WTC11 (cell line): ENCODE measurements at regions not wholly inside any gene's neighbourhood (a gene's known extent, or its start where the extent isn't known, plus 50 kb on each side); places are given as distances from the start of the nearest gene placed in this dataset.

ENCODE experiments used
- ATAC-seq: fragments of 200-7000 bp; cut with Tn5 transposase; 2 replicates; pipeline ENCODE4 v1.10.0; 2021; ENCODE audit warnings: mild to moderate bottlenecking, moderate library complexity
- CTCF ChIA-PET: fragments of 300-600 bp; sonication (Branson Sonifier 250); formaldehyde crosslinking; loops from one replicate; lab custom pipeline; 2021; ENCODE audit warnings: antibody characterized with exemption; lab: Charles Lee
- POLR2A ChIA-PET: fragments of 350-600 bp; sonication (Branson Sonifier 250); formaldehyde crosslinking; loops from one replicate; lab custom pipeline; 2021; ENCODE audit warnings: antibody characterized with exemption; lab: Charles Lee
- DNase-seq: peaks from one replicate; pipeline ENCODE4 v3.0.0; 2021; ENCODE audit warnings: low spot score
- H3K27ac Mint-ChIP-seq: 2 replicates; pipeline ENCODE4 v1.8.0; 2021; ENCODE audit warnings: mixed read lengths
- H3K27me3 Mint-ChIP-seq: 2 replicates; pipeline ENCODE4 v1.8.0; 2021; ENCODE audit warnings: low read depth, mild to moderate bottlenecking, moderate library complexity, mixed read lengths
- H3K36me3 Mint-ChIP-seq: 2 replicates; pipeline ENCODE4 v1.8.0; 2021; ENCODE audit warnings: mixed read lengths
- H3K4me1 Mint-ChIP-seq: 2 replicates; pipeline ENCODE4 v1.8.0; 2022; ENCODE audit warnings: mixed read lengths
- H3K4me3 Mint-ChIP-seq: 2 replicates; pipeline ENCODE4 v1.8.0; 2021; ENCODE audit warnings: mild to moderate bottlenecking, moderate library complexity, mixed read lengths
- H3K9me3 Mint-ChIP-seq: 2 replicates; pipeline ENCODE4 v1.8.0; 2021; ENCODE audit warnings: mixed read lengths
- CBFB ChIP-seq: sonication (generic); formaldehyde crosslinking; IDR thresholded peaks from 2 replicates; pipeline ENCODE4 v1.8.1; 2022; ENCODE audit warnings: mild to moderate bottlenecking, low read depth, missing genetic modification reagents
- CREB1 ChIP-seq: sonication (generic); formaldehyde crosslinking; IDR thresholded peaks from 2 replicates; pipeline ENCODE4 v1.8.0; 2023; ENCODE audit warnings: mild to moderate bottlenecking, missing genetic modification reagents
- ESRRA ChIP-seq: sonication (generic); formaldehyde crosslinking; IDR thresholded peaks from 2 replicates; pipeline ENCODE4 v1.8.1; 2022; ENCODE audit warnings: mild to moderate bottlenecking, missing genetic modification reagents, borderline replicate concordance
- GABPB1 ChIP-seq: sonication (generic); formaldehyde crosslinking; IDR thresholded peaks from 2 replicates; pipeline ENCODE4 v1.8.1; 2023; ENCODE audit warnings: mild to moderate bottlenecking, missing genetic modification reagents
- IRF2 ChIP-seq: sonication (generic); formaldehyde crosslinking; IDR thresholded peaks from 2 replicates; pipeline ENCODE4 v1.8.0; 2022; ENCODE audit warnings: low read depth, missing genetic modification reagents, borderline replicate concordance
- NFATC4 ChIP-seq: fragments of 250-450 bp; sonication (Bioruptor Pico); IDR thresholded peaks from 2 replicates; pipeline ENCODE4 v1.9.0; 2021; ENCODE audit warnings: mild to moderate bottlenecking
- TCF7 ChIP-seq: sonication (generic); formaldehyde crosslinking; IDR thresholded peaks from 2 replicates; pipeline ENCODE4 v1.8.0; 2022; ENCODE audit warnings: mild to moderate bottlenecking, low read depth, missing genetic modification reagents, moderate library complexity
- TEAD1 ChIP-seq: sonication (generic); formaldehyde crosslinking; IDR thresholded peaks from 2 replicates; pipeline ENCODE4 v1.8.0; 2022; ENCODE audit warnings: mild to moderate bottlenecking, missing genetic modification reagents
- ZBTB43 ChIP-seq: sonication (generic); formaldehyde crosslinking; IDR thresholded peaks from 2 replicates; pipeline ENCODE4 v1.8.1; 2023; ENCODE audit warnings: mild to moderate bottlenecking, missing genetic modification reagents
- ZNF138 ChIP-seq: sonication (generic); formaldehyde crosslinking; conservative IDR thresholded peaks from 2 replicates; pipeline ENCODE4 v1.8.1; 2022; ENCODE audit warnings: mild to moderate bottlenecking, moderate library complexity, missing genetic modification reagents
- ZNF317 ChIP-seq: sonication (generic); formaldehyde crosslinking; IDR thresholded peaks from 2 replicates; pipeline ENCODE4 v1.8.1; 2023; ENCODE audit warnings: low read depth, mild to moderate bottlenecking, moderate library complexity, missing genetic modification reagents, borderline replicate concordance
- ZNF425 ChIP-seq: fragments of 250-450 bp; sonication (Bioruptor Pico); conservative IDR thresholded peaks from 2 replicates; pipeline ENCODE4 v1.9.0; 2021; ENCODE audit warnings: mild to moderate bottlenecking
- TF ChIP-seq, protein P1 (sequence below): sonication (generic); formaldehyde crosslinking; IDR thresholded peaks from 2 replicates; pipeline ENCODE4 v1.8.1; 2023; ENCODE audit warnings: mild to moderate bottlenecking, missing genetic modification reagents, borderline replicate concordance
- TF ChIP-seq, protein P2 (sequence below): sonication (generic); formaldehyde crosslinking; IDR thresholded peaks from 2 replicates; pipeline ENCODE4 v1.8.1; 2022; ENCODE audit warnings: mild to moderate bottlenecking, moderate library complexity, missing genetic modification reagents
- TF ChIP-seq, protein P3 (sequence below): fragments of 250-450 bp; sonication (Bioruptor Pico); IDR thresholded peaks from 2 replicates; pipeline ENCODE4 v1.8.0; 2021; ENCODE audit warnings: mild to moderate bottlenecking

- peak overlapping the region; percentile 48; the same call in 1 of the 2 replicates for H3K27ac Mint-ChIP-seq
- 0 out of 2 replicates have a peak overlapping the region, but pooled peaks have one; percentile 6 for H3K4me3 Mint-ChIP-seq
- ATAC-seq, result peak; percentile 54; the same call in 1 of the 2 replicates
- POLR2A ChIA-PET, result no interaction called here
- CTCF ChIA-PET, result no interaction called here
- TF ChIP-seq TCF7 (no peak), TEAD1 (CRISPR knock-in tag) (no peak), ZNF317 (no peak), ZNF425 (no peak)
- H3K36me3 Mint-ChIP-seq, result no peaks in the 10 kb centered on the region
- peak; percentile 28 for DNase-seq
- no peaks in the 10 kb centered on the region for H3K27me3 Mint-ChIP-seq
- no peaks in the 10 kb centered on the region for H3K9me3 Mint-ChIP-seq
- H3K4me1 Mint-ChIP-seq, result peaks cover 16% of the 10 kb centered on the region
Measured at GRCh38 chr17:56700919-56701420, 107.5 kb downstream of the NOG start.

GRCh38 chr17:56707312-56708219 is 114.1 kb downstream of the NOG start:
- TF ChIP-seq ZBTB43 (CRISPR knock-in tag), result no peak
- no peak for TF ChIP-seq TCF7
- no peak for TF ChIP-seq ESRRA (CRISPR knock-in tag)
- Mint-ChIP-seq H3K36me3 (no peaks in the 10 kb centered on the region), H3K27me3 (no peaks in the 10 kb centered on the region; the same call in 1 of the 2 replicates), H3K9me3 (peaks cover 7% of the 10 kb centered on the region; the same call in 1 of the 2 replicates), H3K4me3 (peak overlapping the region; percentile 58), H3K27ac (no peak overlapping the region), H3K4me1 (peaks cover 19% of the 10 kb centered on the region)
- DNase-seq (peak; percentile 37), ATAC-seq (peak; percentile 70)
- ChIA-PET CTCF (interaction anchor here (1.5 to 3.7 kb wide), 4 partner anchors 8 to 208 kb away, joined by 3 to 15 read pairs (median 10); partner anchors contain the start of gene NOG), POLR2A (no interaction called here)

GRCh38 chr17:56708220-56708558 is 114.7 kb downstream of the NOG start:
- no peak overlapping the region for H3K27ac Mint-ChIP-seq
- no peaks in the 10 kb centered on the region; the same call in 1 of the 2 replicates for H3K27me3 Mint-ChIP-seq
- DNase-seq, result no peak
- no peak overlapping the region for H3K4me3 Mint-ChIP-seq
- ChIA-PET POLR2A (no interaction called here), CTCF (interaction anchor here (1.5 to 3.7 kb wide), 4 partner anchors 8 to 209 kb away, joined by 3 to 15 read pairs (median 10); partner anchors contain the start of gene NOG)
- no peak for ATAC-seq
- no peaks in the 10 kb centered on the region for H3K36me3 Mint-ChIP-seq
- peaks cover 19% of the 10 kb centered on the region for H3K4me1 Mint-ChIP-seq
- TF ChIP-seq TEAD1 (CRISPR knock-in tag) (no peak), CBFB (CRISPR knock-in tag) (no peak), NFATC4 (CRISPR knock-in tag) (no peak), ZNF138 (CRISPR knock-in tag) (no peak), GABPB1 (CRISPR knock-in tag) (no peak), IRF2 (CRISPR knock-in tag) (no peak), CREB1 (no peak), ZNF317 (no peak)
- TF ChIP-seq, protein P1, sequence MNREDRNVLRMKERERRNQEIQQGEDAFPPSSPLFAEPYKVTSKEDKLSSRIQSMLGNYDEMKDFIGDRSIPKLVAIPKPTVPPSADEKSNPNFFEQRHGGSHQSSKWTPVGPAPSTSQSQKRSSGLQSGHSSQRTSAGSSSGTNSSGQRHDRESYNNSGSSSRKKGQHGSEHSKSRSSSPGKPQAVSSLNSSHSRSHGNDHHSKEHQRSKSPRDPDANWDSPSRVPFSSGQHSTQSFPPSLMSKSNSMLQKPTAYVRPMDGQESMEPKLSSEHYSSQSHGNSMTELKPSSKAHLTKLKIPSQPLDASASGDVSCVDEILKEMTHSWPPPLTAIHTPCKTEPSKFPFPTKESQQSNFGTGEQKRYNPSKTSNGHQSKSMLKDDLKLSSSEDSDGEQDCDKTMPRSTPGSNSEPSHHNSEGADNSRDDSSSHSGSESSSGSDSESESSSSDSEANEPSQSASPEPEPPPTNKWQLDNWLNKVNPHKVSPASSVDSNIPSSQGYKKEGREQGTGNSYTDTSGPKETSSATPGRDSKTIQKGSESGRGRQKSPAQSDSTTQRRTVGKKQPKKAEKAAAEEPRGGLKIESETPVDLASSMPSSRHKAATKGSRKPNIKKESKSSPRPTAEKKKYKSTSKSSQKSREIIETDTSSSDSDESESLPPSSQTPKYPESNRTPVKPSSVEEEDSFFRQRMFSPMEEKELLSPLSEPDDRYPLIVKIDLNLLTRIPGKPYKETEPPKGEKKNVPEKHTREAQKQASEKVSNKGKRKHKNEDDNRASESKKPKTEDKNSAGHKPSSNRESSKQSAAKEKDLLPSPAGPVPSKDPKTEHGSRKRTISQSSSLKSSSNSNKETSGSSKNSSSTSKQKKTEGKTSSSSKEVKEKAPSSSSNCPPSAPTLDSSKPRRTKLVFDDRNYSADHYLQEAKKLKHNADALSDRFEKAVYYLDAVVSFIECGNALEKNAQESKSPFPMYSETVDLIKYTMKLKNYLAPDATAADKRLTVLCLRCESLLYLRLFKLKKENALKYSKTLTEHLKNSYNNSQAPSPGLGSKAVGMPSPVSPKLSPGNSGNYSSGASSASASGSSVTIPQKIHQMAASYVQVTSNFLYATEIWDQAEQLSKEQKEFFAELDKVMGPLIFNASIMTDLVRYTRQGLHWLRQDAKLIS, result no peak
- TF ChIP-seq, protein P2, sequence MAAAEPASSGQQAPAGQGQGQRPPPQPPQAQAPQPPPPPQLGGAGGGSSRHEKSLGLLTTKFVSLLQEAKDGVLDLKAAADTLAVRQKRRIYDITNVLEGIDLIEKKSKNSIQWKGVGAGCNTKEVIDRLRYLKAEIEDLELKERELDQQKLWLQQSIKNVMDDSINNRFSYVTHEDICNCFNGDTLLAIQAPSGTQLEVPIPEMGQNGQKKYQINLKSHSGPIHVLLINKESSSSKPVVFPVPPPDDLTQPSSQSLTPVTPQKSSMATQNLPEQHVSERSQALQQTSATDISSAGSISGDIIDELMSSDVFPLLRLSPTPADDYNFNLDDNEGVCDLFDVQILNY (CRISPR knock-in tag), result no peak
- TF ChIP-seq, protein P3, sequence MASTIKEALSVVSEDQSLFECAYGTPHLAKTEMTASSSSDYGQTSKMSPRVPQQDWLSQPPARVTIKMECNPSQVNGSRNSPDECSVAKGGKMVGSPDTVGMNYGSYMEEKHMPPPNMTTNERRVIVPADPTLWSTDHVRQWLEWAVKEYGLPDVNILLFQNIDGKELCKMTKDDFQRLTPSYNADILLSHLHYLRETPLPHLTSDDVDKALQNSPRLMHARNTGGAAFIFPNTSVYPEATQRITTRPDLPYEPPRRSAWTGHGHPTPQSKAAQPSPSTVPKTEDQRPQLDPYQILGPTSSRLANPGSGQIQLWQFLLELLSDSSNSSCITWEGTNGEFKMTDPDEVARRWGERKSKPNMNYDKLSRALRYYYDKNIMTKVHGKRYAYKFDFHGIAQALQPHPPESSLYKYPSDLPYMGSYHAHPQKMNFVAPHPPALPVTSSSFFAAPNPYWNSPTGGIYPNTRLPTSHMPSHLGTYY (CRISPR knock-in tag), result no peak
- peaks cover 7% of the 10 kb centered on the region; the same call in 1 of the 2 replicates for H3K9me3 Mint-ChIP-seq
